PC-3 (cell line): ENCODE measurements at regions not wholly inside any gene's neighbourhood (a gene's known extent, or its start where the extent isn't known, plus 50 kb on each side); places are given as distances from the start of the nearest gene placed in this dataset.

ENCODE experiments used
- CTCF ChIP-seq: fragments of 300-600 bp; sonication (generic); conservative IDR thresholded peaks from 2 replicates; pipeline ENCODE4 v1.5.1; 2017; ENCODE audit warnings: antibody characterized with exemption, low read depth, mild to moderate bottlenecking, low read length
- EZH2 ChIP-seq: fragments of 300-600 bp; sonication (generic); IDR thresholded peaks from one replicate; pipeline ENCODE4 v1.6.1; 2017; ENCODE audit warnings: antibody characterized with exemption, mild to moderate bottlenecking, low read length; ENCODE audit not compliant: unreplicated experiment
- EZH2phosphoT487 ChIP-seq: fragments of 300-600 bp; sonication (generic); IDR thresholded peaks from 2 replicates; pipeline ENCODE4 v1.6.1; 2018; ENCODE audit warnings: mild to moderate bottlenecking, antibody characterized with exemption, low read length, borderline replicate concordance

- TF ChIP-seq CTCF (no peak), EZH2 (no peak), EZH2phosphoT487 (no peak)
These were observed 1249.0 kb upstream of the CDH18 start for GRCh38 chr5:21236971-21237427.
